ENCODE measurements at regions not wholly inside any gene's neighbourhood (a gene's known extent, or its start where the extent isn't known, plus 50 kb on each side); places are given as distances from the start of the nearest gene placed in this dataset.
A peak's percentile ranks its signal among the peaks of the same experiment; 100 is the strongest.
"Not testable (repeated sequence)": the region's sequence is repeated elsewhere in the genome, so short reads cannot be mapped to it uniquely, and the experiment has no call there.

DNA sequence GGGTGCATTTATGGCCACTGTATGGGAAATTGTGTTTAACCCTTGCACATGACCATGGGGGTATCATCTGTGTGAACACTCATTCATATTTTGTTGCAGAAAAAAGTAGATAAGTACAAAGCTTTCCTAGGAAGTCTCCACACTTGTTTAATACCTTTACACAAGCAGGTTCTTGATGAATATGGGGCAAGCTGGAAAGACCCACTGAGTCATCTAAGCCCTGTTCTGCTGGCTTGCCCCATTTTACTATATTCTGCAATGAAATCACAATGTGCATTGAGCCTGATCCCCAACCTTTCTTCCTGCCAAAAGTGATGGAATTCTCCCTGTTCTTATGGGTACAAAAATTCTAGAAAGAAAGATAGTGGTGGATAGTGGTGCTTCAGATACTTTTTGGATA, 99.8 kb downstream of the CCDC71L start:
- DNase-seq, result no peak

DNA sequence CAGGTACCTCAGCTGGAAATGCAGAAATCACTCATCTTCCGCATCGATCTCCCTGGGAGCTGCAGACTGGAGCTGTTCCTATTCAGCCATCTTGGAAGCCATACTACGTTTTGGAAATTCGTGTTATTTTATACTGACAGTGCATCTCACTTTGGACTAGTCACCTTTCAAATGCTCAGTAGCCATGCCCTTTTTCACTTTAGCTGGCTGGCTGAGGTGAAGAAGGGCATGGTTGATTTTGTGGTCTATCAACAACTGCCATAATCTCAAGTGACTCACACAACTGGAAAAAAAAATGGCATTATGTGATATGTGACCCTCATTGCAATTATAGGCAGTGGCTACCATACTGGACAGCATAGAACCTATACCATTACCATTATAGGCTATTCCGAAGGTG, 100.5 kb downstream of the CCDC71L start:
- DNase-seq, result no peak

DNA sequence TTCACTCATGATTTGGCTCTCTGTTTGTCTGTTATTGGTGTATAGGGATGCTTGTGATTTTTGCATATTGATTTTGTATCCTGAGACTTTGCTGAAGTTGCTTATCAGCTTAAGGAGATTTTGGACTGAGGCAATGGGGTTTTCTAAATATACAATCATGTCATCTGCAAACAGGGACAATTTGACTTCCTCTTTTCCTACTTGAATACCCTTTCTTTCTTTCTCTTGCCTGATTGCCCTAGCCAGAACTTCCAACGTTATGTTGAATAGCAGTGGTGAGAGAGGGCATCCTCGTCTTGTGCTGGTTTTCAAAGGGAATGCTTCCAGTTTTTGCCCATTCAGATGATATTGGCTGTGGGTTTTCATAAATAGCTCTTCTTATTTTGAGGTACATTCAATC, 104.7 kb downstream of the CCDC71L start:
- DNase-seq, result not testable (repeated sequence)

DNA sequence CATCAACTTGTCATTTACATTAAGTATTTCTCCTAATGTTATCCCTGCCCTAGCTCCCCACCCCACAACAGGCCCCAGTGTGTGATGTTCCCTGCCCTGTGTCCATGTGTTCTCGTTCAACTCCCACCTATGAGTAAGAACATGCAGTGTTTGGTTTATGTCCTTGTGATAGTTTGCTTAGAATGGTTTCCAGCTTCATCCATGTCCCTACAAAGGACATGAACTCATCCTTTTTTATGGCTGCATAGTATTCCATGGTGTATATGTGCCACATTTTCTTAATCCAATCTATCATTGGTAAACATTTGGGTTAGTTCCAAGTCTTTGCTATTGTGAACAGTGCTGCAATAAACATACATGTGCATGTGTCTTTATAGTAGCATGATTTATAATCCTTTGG, 106.3 kb downstream of the CCDC71L start:
- not testable (repeated sequence) for DNase-seq

GRCh38 chr7:106553446-106553836, 107.5 kb downstream of the CCDC71L start:
- DNase-seq, result no peak

GRCh38 chr7:106552645-106553445, 108.1 kb downstream of the CCDC71L start:
- peak; percentile 96 for DNase-seq

GRCh38 chr7:106551936-106552335, 109.0 kb downstream of the CCDC71L start:
- peak; percentile 42 for DNase-seq

- DNase-seq, result no peak
Observed at GRCh38 chr7:106548491-106548890, 112.5 kb downstream of the CCDC71L start.

- DNase-seq, result no peak
Observed at GRCh38 chr7:106545275-106545674, 115.7 kb downstream of the CCDC71L start.

- DNase-seq, result no peak
Observed at GRCh38 chr7:106543221-106543757, 117.7 kb downstream of the CCDC71L start.

GRCh38 chr7:106542550-106543220, 118.3 kb downstream of the CCDC71L start:
- peak; percentile 76 for DNase-seq

DNA sequence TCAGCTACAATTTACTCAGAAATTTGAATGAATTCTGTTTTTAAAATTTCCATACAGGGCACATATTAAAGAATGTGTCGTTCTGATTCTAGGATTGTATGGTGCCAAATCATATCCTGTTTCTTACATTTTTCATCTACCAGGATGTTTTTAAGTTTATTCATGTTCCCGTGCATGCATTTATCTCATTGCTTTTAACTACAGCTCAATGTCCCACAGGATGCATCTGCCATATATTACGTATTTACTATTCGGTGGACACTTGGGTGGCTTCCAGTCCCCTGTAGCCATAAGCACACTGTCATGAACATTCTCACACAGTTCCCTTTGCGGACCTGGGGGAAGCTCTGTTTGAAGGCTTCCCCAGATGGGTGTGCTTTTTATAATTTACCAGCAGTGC, 122.3 kb downstream of the CCDC71L start:
- DNase-seq, result no peak

DNA sequence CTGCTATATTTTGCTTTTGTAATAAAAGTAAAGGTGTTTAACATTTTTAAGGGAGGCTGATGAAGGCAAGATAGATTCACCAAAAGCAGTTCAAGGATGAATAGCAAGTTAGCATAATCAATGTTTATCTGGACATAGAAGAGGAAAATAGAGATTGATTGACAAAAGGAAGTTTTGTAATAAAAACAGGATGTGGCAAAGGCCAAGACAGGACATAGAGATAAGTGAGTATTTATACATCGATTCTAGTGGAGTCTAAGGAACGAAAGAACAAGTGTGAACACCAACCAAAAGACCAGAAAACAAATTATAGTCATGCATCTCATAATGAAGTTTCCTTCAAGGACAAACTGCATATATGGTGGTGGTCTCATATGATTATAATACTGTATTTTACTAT, 123.8 kb downstream of the CCDC71L start:
- no peak for DNase-seq

- DNase-seq, result no peak
Observed at GRCh38 chr7:106536079-106536478, 124.9 kb downstream of the CCDC71L start.

DNA sequence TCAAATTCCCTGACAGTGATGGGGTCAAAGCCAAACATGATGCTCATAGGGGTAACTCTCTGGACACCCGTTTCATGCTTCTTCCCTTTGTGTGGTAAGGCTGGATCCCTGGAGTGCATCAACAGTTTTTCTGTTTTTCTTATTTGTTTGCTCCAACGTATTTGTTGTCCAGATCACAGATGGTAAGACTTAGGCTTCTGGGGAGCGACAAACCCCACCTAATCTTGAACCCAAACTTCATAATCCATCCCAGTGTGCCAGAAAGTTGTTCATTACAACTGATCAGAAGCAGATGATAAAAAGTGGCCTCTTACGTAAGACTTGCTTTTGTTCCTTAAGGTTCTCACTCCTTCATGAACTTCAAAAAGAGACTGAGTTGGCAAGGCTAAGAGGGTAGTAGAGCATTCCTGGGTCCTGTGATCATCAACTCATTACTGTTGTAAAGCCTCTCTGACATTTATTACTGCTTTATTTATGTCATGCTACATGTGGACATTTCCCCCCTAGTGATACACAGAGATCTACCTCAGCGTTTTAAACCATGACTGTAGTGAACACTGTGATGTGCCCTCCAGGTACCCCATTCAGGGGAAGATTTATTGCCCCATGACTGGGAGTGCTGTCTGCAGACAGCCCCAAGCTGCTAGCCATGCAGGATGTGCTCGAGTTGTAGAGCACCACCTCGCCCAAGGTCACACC, 125.6 kb downstream of the CCDC71L start:
- no peak for DNase-seq

- DNase-seq, result no peak
Observed at GRCh38 chr7:106534271-106534846, 126.6 kb downstream of the CCDC71L start.

DNA sequence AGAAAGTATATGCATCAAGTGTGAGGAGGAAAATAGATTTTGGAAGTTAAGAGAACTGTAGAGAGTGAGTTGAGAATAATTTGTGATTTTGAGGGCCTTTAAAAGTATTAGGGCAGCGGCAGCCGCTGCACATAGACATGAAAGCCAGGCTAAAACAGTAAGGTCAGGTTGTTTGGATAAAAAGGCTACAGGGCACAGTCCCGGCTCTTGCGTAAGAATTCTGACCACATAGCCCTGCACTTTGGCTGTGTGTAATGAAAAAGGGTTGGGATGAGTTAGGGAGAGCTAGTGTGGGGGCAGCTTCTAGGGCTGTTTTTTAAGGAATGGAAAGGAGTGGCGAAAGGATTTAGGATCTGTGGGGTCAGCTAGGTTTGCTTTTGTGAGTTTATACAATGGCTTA, 130.8 kb downstream of the CCDC71L start:
- DNase-seq, result not testable (repeated sequence)

DNA sequence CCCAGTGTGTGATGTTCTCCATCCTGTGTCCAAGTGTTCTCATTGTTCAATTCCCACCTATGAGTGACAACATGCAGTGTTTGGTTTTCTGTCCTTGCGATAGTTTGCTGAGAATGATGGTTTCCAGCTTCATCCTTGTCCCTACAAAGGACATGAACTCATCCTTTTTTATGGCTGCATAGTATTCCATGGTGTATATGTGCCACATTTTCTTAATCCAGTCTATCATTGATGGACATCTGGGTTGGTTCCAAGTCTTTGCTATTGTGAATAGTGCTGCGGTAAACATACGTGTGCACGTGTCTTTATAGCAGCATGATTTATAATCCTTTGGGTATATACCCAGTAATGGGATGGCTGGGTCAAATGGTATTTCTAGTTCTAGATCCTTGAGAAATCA, 134.3 kb downstream of the CCDC71L start:
- not testable (repeated sequence) for DNase-seq

DNA sequence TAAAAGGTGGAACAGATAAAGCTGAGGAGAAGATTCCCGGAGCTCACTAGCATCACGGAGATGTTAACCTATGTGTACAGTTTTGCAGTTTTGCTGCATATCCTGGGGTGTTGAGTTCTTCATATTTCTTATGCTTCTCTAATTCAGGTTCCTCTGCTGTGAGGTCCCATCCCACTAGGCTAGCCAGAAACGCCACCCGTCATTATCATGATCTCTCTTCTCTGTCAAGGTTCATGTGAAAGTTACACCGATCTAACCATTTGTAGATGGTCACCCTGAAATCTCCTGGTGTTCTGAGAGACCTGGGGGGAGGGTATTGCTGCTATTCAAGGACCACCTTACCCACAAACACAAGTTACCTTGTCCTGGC, 136.3 kb downstream of the CCDC71L start:
- no peak for DNase-seq

DNA sequence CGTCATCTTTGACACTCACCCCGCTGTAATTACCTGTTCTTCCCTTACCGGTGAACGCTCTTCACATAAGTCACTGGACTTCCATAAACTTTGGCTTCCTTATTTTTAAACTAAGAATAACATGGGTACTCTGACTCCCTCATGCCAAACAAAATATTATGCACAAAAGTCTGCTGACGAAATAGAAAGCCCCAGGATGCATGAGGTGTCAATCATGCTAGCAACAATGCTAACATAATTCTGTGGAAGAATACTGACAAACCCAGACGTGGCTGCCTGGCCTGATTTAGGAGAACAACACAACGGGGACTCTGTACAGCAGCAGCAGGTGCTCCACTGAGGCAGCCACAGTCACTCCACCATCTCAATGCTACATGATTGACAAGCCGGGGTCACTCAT, 137.5 kb downstream of the CCDC71L start:
- no peak for DNase-seq

- no peak for DNase-seq
Observed at GRCh38 chr7:106522696-106523095, 138.3 kb downstream of the CCDC71L start.

DNA sequence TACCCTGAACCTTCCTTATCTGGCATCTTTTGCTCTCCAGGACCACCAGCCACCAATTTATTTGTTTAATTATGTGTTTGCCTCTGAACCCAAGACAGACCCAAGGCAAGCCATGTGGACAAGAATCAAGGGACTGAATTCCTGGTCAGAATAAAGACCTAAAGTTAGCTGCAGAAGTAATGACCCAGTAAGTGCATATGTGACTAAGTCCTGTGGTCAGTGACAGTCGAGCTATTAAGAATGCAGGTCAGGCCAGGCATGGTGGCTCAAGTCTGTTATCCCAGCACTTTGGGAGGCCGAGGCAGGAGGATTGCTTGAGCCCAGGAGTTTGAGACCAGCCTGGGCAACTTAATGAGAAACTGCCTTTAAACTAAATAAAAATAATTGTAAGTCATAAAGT, 139.4 kb downstream of the CCDC71L start:
- no peak for DNase-seq

DNA sequence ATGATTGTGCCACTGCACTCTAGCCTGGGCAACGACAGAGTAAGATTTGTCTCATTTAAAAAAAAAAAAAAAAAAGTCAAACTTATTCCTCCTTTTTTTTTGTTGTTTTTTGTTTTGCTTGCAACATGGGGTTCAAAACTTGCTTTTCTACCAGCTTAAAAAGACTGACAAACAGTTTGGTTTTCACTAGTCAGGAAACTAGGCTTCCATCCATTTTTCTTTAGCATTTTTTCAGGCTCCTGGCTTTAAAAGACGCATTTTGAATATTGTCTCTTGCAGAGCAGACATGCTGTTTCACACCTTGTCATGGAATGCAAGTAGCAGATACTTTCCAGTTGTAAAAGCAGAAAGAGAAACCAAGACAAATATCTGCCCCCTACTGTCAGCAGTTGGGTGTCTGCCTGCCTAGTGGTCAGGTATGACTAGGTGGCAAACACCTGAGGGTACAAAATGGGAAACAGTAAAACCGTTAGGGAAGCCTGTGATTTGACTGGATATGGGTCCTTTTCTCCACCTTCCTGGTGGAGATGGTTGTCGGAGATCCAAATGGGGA, 139.9 kb downstream of the CCDC71L start:
- DNase-seq, result no peak

Data from inflammatory macrophage treated with lipopolysaccharide for 4 hours (primary cell).